ENCODE measurements at regions not wholly inside any gene's neighbourhood (a gene's known extent, or its start where the extent isn't known, plus 50 kb on each side); places are given as distances from the start of the nearest gene placed in this dataset.

DNA sequence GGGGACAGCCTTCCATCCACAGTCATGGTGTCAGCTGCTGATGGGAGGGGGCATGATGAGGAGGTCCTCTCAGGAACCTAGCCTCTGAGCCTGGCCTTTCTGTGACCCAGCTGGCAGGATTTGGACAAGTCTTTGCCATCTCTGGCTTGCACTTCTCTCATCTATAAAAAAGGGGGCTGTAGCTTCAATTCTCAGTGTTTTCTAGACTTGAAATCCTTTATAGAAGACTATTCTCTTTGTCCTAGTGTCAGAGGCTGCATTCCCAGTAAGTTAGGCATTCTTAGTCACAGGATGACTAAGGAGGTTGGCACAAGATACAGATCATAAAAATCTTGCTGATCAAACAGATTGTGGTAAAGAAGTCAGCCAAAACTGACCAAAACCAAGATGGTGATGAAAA lies 958.5 kb downstream of the CNTNAP5 start:
- Histone ChIP-seq H2AFZ (ENCODE audit: low read length) (no peak overlapping the region), H3K4me1 (ENCODE audit: insufficient read depth, low read length) (no peaks in the 10 kb centered on the region), H3K4me2 (ENCODE audit: low read depth, low read length) (no peak overlapping the region), H3K9ac (ENCODE audit: insufficient read depth, low read depth, low read length) (no peak overlapping the region), H3K27ac (ENCODE audit: extremely low read length, insufficient read depth, low read length) (no peak overlapping the region), H3K79me2 (ENCODE audit: insufficient read depth, low read length) (no peaks in the 10 kb centered on the region), H4K20me1 (ENCODE audit: insufficient read depth, low read length) (no peaks in the 10 kb centered on the region), H3K36me3 (replicated peaks in 1 of 2; ENCODE audit: control insufficient read depth in 1 of 2, insufficient read depth in 2 of 2, low read length in 2 of 2) (no peaks in the 10 kb centered on the region), H3K9me3 (ENCODE audit: low read length) (peaks cover 69% of the 10 kb centered on the region), H3K27me3 (ENCODE audit: control insufficient read depth in 1 of 2, insufficient read depth in 2 of 2, low read length in 2 of 2) (no peaks in the 10 kb centered on the region), H3K4me3 (replicated peaks in 1 of 3; ENCODE audit: insufficient read depth in 1 of 3, low read depth in 2 of 3, low read length in 3 of 3) (no peak overlapping the region)
- FAIRE-seq, result no peak
- CTCF ChIA-PET (ENCODE audit: low intra/inter-chr PET ratio, low total read pairs), result no interaction called here
- POLR2A ChIA-PET, result no interaction called here
- intact Hi-C loops (cut with micrococcal nuclease; ENCODE audit: unreplicated experiment) (no loop called here), in situ Hi-C loops (cut with HindIII; ENCODE audit: extremely low pct_ligation_motif_present, low pct_unique_long_range_greater_than_20kb) (no loop called here)
- no TSS peak for BruUV-seq (replicated peaks)
- no peak for TF ChIP-seq ZNF543 (CRISPR knock-in tag; IDR thresholded peaks at IDR 0.05)
- peak in 1 of 2 experiments; percentile 34; a peak in 2 of 4 replicates for TF ChIP-seq MAFK (conservative IDR thresholded peaks at IDR 0.05 in 1 of 2, IDR thresholded peaks at IDR 0.05 in 1 of 2; ENCODE audit: low read length in 2 of 2)
- no peak for DNase-seq (ENCODE audit: low spot score)
- no peak for ATAC-seq

- Histone ChIP-seq H4K20me1 (ENCODE audit: insufficient read depth, low read length) (no peaks in the 10 kb centered on the region), H3K9ac (ENCODE audit: insufficient read depth, low read depth, low read length) (no peak overlapping the region), H3K4me3 (replicated peaks in 1 of 3; ENCODE audit: insufficient read depth in 1 of 3, low read depth in 2 of 3, low read length in 3 of 3) (no peak overlapping the region), H3K4me2 (ENCODE audit: low read depth, low read length) (no peak overlapping the region), H3K9me3 (ENCODE audit: low read length) (peaks cover 57% of the 10 kb centered on the region), H3K27ac (ENCODE audit: extremely low read length, insufficient read depth, low read length) (no peak overlapping the region), H3K36me3 (replicated peaks in 1 of 2; ENCODE audit: control insufficient read depth in 1 of 2, insufficient read depth in 2 of 2, low read length in 2 of 2) (no peaks in the 10 kb centered on the region), H3K4me1 (ENCODE audit: insufficient read depth, low read length) (no peaks in the 10 kb centered on the region), H3K27me3 (ENCODE audit: control insufficient read depth in 1 of 2, insufficient read depth in 2 of 2, low read length in 2 of 2) (no peaks in the 10 kb centered on the region), H3K79me2 (ENCODE audit: insufficient read depth, low read length) (no peaks in the 10 kb centered on the region), H2AFZ (ENCODE audit: low read length) (peak overlapping the region; percentile 7)
- DNase-seq (ENCODE audit: low spot score) (no peak), FAIRE-seq (no peak), ATAC-seq (no peak)
- in situ Hi-C loops (cut with HindIII; ENCODE audit: extremely low pct_ligation_motif_present, low pct_unique_long_range_greater_than_20kb), result no loop called here
- WGBS (ENCODE audit: low lambda C conversion rate), result 3% methylated on average over 2 of the region's 2 CpGs
- no peak for TF ChIP-seq ZNF44 (CRISPR knock-in tag; IDR thresholded peaks at IDR 0.05)
- no peak for TF ChIP-seq ASH2L (IDR thresholded peaks at IDR 0.05; ENCODE audit: insufficient read length, low read depth, low read length)
- TF ChIP-seq SMAD9 (CRISPR knock-in tag; IDR thresholded peaks at IDR 0.05), result no peak
- no peak for TF ChIP-seq RBM22 (optimal IDR thresholded peaks at IDR 0.05; ENCODE audit: low read length)
- TF ChIP-seq RNF2 (conservative IDR thresholded peaks at IDR 0.05; ENCODE audit: low read depth), result no peak
- no peak for TF ChIP-seq RXRA (CRISPR knock-in tag; IDR thresholded peaks at IDR 0.05)
- TF ChIP-seq TARDBP (CRISPR knock-in tag; IDR thresholded peaks at IDR 0.05), result no peak
- no peak for TF ChIP-seq RFXAP (CRISPR knock-in tag; IDR thresholded peaks at IDR 0.05; ENCODE audit: borderline replicate concordance)
- no TSS peak for BruUV-seq (replicated peaks)
- intact Hi-C loops (cut with micrococcal nuclease; ENCODE audit: unreplicated experiment), result no loop called here
- ChIA-PET CTCF (ENCODE audit: low intra/inter-chr PET ratio, low total read pairs) (no interaction called here), POLR2A (no interaction called here)
These were observed 960.2 kb downstream of the CNTNAP5 start for GRCh38 chr2:124985270-124985669.

All from HepG2 (cell line).